ENCODE measurements at regions not wholly inside any gene's neighbourhood (a gene's known extent, or its start where the extent isn't known, plus 50 kb on each side); places are given as distances from the start of the nearest gene placed in this dataset.

- no peak overlapping the region for H3K27ac Mint-ChIP-seq
- H3K4me3 Mint-ChIP-seq, result no peak overlapping the region
Measured at GRCh38 chr2:145286716-145287275, 766.9 kb upstream of the ZEB2 start.

GRCh38 chr2:145284551-145284950, 764.6 kb upstream of the ZEB2 start:
- no peak overlapping the region for H3K4me3 Mint-ChIP-seq
- H3K27ac Mint-ChIP-seq, result no peak overlapping the region
- peaks cover 42% of the 10 kb centered on the region for H3K27me3 Mint-ChIP-seq
- no peak for DNase-seq
- H3K4me1 Mint-ChIP-seq, result no peaks in the 10 kb centered on the region
- ATAC-seq, result no peak
- no peaks in the 10 kb centered on the region for H3K9me3 Mint-ChIP-seq

More at GRCh38 chr2:145286716-145287275, 766.9 kb upstream of the ZEB2 start:
- no peak for ATAC-seq
- H3K4me1 Mint-ChIP-seq, result no peaks in the 10 kb centered on the region
- no peaks in the 10 kb centered on the region for H3K9me3 Mint-ChIP-seq
- no peak for DNase-seq
- H3K27me3 Mint-ChIP-seq, result peaks cover 31% of the 10 kb centered on the region

- H3K4me1 Mint-ChIP-seq, result no peaks in the 10 kb centered on the region
- peak overlapping the region in 1 of 2 donors; percentile 24 for H3K27ac Mint-ChIP-seq
- peaks cover 31% of the 10 kb centered on the region for H3K27me3 Mint-ChIP-seq
- ATAC-seq (no peak), DNase-seq (no peak)
- H3K4me3 Mint-ChIP-seq, result no peak overlapping the region
- no peaks in the 10 kb centered on the region for H3K9me3 Mint-ChIP-seq
Measured at GRCh38 chr2:145283131-145283530, 763.2 kb upstream of the ZEB2 start.

GRCh38 chr2:145277922-145278321, 758.0 kb upstream of the ZEB2 start:
- H3K9me3 Mint-ChIP-seq, result peaks cover under 1 to 2% of the 10 kb centered on the region in 2 donors
- DNase-seq (no peak), ATAC-seq (no peak)
- H3K27ac Mint-ChIP-seq, result no peak overlapping the region
- no peak overlapping the region for H3K4me3 Mint-ChIP-seq
- H3K4me1 Mint-ChIP-seq, result no peaks in the 10 kb centered on the region
- H3K27me3 Mint-ChIP-seq, result peaks cover 22% of the 10 kb centered on the region

GRCh38 chr2:145273840-145274239, 753.9 kb upstream of the ZEB2 start:
- H3K27ac Mint-ChIP-seq, result no peak overlapping the region
- ATAC-seq, result peak; percentile 53
- H3K4me3 Mint-ChIP-seq, result no peak overlapping the region
- H3K9me3 Mint-ChIP-seq, result peaks cover 7% of the 10 kb centered on the region in 2 donors
- H3K4me1 Mint-ChIP-seq, result no peaks in the 10 kb centered on the region
- DNase-seq, result no peak
- H3K27me3 Mint-ChIP-seq, result peaks cover 9% of the 10 kb centered on the region

- Mint-ChIP-seq H3K27ac (no peak overlapping the region), H3K4me3 (no peak overlapping the region), H3K4me1 (no peaks in the 10 kb centered on the region), H3K27me3 (peaks cover 8% of the 10 kb centered on the region), H3K9me3 (peaks cover 7% of the 10 kb centered on the region in 2 donors)
- DNase-seq (no peak), ATAC-seq (no peak)
Measured at GRCh38 chr2:145268931-145269330, 749.0 kb upstream of the ZEB2 start.

GRCh38 chr2:145267451-145267850, 747.5 kb upstream of the ZEB2 start:
- Mint-ChIP-seq H3K27me3 (peaks cover 8% of the 10 kb centered on the region), H3K9me3 (peaks cover under 1 to 2% of the 10 kb centered on the region in 2 donors), H3K4me1 (no peaks in the 10 kb centered on the region), H3K27ac (no peak overlapping the region), H3K4me3 (no peak overlapping the region)
- ATAC-seq, result no peak
- DNase-seq, result no peak

GRCh38 chr2:145265244-145265643, 745.3 kb upstream of the ZEB2 start:
- ATAC-seq, result no peak
- H3K4me1 Mint-ChIP-seq, result no peaks in the 10 kb centered on the region
- no peak overlapping the region for H3K27ac Mint-ChIP-seq

GRCh38 chr2:145260674-145261073, 740.8 kb upstream of the ZEB2 start:
- peaks cover 7% of the 10 kb centered on the region for H3K4me1 Mint-ChIP-seq
- H3K9me3 Mint-ChIP-seq, result peaks cover 0 to 4% of the 10 kb centered on the region in 2 donors
- DNase-seq (no peak), ATAC-seq (peak; percentile 41)
- H3K4me3 Mint-ChIP-seq, result no peak overlapping the region
- no peak overlapping the region for H3K27ac Mint-ChIP-seq
- peaks cover 33% of the 10 kb centered on the region for H3K27me3 Mint-ChIP-seq

More at GRCh38 chr2:145265244-145265643, 745.3 kb upstream of the ZEB2 start:
- Mint-ChIP-seq H3K4me3 (no peak overlapping the region), H3K9me3 (no peaks in the 10 kb centered on the region), H3K27me3 (peaks cover 15% of the 10 kb centered on the region)
- DNase-seq, result no peak

GRCh38 chr2:145260081-145260480, 740.2 kb upstream of the ZEB2 start:
- H3K4me1 Mint-ChIP-seq, result peaks cover 7% of the 10 kb centered on the region
- DNase-seq, result no peak
- H3K4me3 Mint-ChIP-seq, result no peak overlapping the region
- H3K27me3 Mint-ChIP-seq, result peaks cover 36% of the 10 kb centered on the region
- no peak for ATAC-seq
- peaks cover 0 to 4% of the 10 kb centered on the region in 2 donors for H3K9me3 Mint-ChIP-seq
- H3K27ac Mint-ChIP-seq, result no peak overlapping the region

- H3K27ac Mint-ChIP-seq, result no peak overlapping the region
- no peak overlapping the region for H3K4me3 Mint-ChIP-seq
- peak; percentile 12 to 59 for DNase-seq
- H3K9me3 Mint-ChIP-seq, result peaks cover 0 to 4% of the 10 kb centered on the region in 2 donors
- H3K4me1 Mint-ChIP-seq, result peaks cover 7% of the 10 kb centered on the region
- peak; percentile 99 for ATAC-seq
- peaks cover 38% of the 10 kb centered on the region for H3K27me3 Mint-ChIP-seq
Measured at GRCh38 chr2:145258903-145259579, 739.1 kb upstream of the ZEB2 start.

- Mint-ChIP-seq H3K4me3 (no peak overlapping the region), H3K27me3 (peaks cover 44% of the 10 kb centered on the region)
Measured at GRCh38 chr2:145257931-145258330, 738.0 kb upstream of the ZEB2 start.

GRCh38 chr2:145256551-145256950, 736.6 kb upstream of the ZEB2 start:
- peaks cover 44% of the 10 kb centered on the region for H3K27me3 Mint-ChIP-seq

More at GRCh38 chr2:145257931-145258330, 738.0 kb upstream of the ZEB2 start:
- Mint-ChIP-seq H3K9me3 (peaks cover 0 to 4% of the 10 kb centered on the region in 2 donors), H3K27ac (no peak overlapping the region), H3K4me1 (peaks cover 7% of the 10 kb centered on the region)
- ATAC-seq (no peak), DNase-seq (no peak)

GRCh38 chr2:145254291-145254690, 734.4 kb upstream of the ZEB2 start:
- H3K27ac Mint-ChIP-seq, result no peak overlapping the region
- no peak overlapping the region for H3K4me3 Mint-ChIP-seq
- H3K4me1 Mint-ChIP-seq, result peaks cover 7% of the 10 kb centered on the region
- H3K27me3 Mint-ChIP-seq, result peaks cover 47% of the 10 kb centered on the region
- ATAC-seq (no peak), DNase-seq (no peak)
- no peaks in the 10 kb centered on the region for H3K9me3 Mint-ChIP-seq

More at GRCh38 chr2:145256551-145256950, 736.6 kb upstream of the ZEB2 start:
- DNase-seq (no peak), ATAC-seq (no peak)
- Mint-ChIP-seq H3K4me1 (peaks cover 7% of the 10 kb centered on the region), H3K27ac (no peak overlapping the region), H3K4me3 (no peak overlapping the region), H3K9me3 (peaks cover 0 to 4% of the 10 kb centered on the region in 2 donors)

GRCh38 chr2:145253492-145253891, 733.6 kb upstream of the ZEB2 start:
- H3K27me3 Mint-ChIP-seq, result peaks cover 41% of the 10 kb centered on the region
- no peak for ATAC-seq
- no peaks in the 10 kb centered on the region for H3K9me3 Mint-ChIP-seq
- H3K27ac Mint-ChIP-seq, result no peak overlapping the region
- no peak for DNase-seq
- H3K4me3 Mint-ChIP-seq, result no peak overlapping the region
- H3K4me1 Mint-ChIP-seq, result peaks cover under 1% of the 10 kb centered on the region

GRCh38 chr2:145245268-145245870, 725.5 kb upstream of the ZEB2 start:
- H3K4me3 Mint-ChIP-seq, result no peak overlapping the region
- no peaks in the 10 kb centered on the region for H3K9me3 Mint-ChIP-seq
- no peaks in the 10 kb centered on the region for H3K4me1 Mint-ChIP-seq
- H3K27ac Mint-ChIP-seq, result no peak overlapping the region
- no peak for ATAC-seq
- peaks cover 10% of the 10 kb centered on the region for H3K27me3 Mint-ChIP-seq
- DNase-seq, result no peak
